ENCODE measurements at regions not wholly inside any gene's neighbourhood (a gene's known extent, or its start where the extent isn't known, plus 50 kb on each side); places are given as distances from the start of the nearest gene placed in this dataset.

GRCh38 chr10:104505521-104506042 lies 135.5 kb upstream of the SORCS3 start:
- Histone ChIP-seq H3K9me3 (no peaks in the 10 kb centered on the region), H3K27ac (no peak overlapping the region), H3K4me1 (peaks cover 5% of the 10 kb centered on the region), H3K4me3 (no peak overlapping the region), H3K27me3 (peaks cover 13% of the 10 kb centered on the region), H3K36me3 (no peaks in the 10 kb centered on the region)
- TF ChIP-seq POLR2A (IDR thresholded peaks at IDR 0.05) = no peak
- 79% methylated on average over 3 of the region's 3 CpGs for WGBS
- DNase-seq (ENCODE audit: low spot score in 2 of 2) = no peak

GRCh38 chr10:104509981-104510380 lies 131.1 kb upstream of the SORCS3 start:
- WGBS = 58% methylated on average over 3 of the region's 3 CpGs
- no peaks in the 10 kb centered on the region for H3K4me1 ChIP-seq
- DNase-seq (ENCODE audit: low spot score in 2 of 2) = no peak
- no peak overlapping the region for H3K27ac ChIP-seq
- no peaks in the 10 kb centered on the region for H3K36me3 ChIP-seq
- H3K27me3 ChIP-seq = peaks cover 13% of the 10 kb centered on the region
- no peak for TF ChIP-seq CTCF (IDR thresholded peaks at IDR 0.05)
- TF ChIP-seq POLR2AphosphoS5 (IDR thresholded peaks at IDR 0.05) = no peak
- TF ChIP-seq POLR2A (IDR thresholded peaks at IDR 0.05) = no peak
- no peak for TF ChIP-seq EP300 (IDR thresholded peaks at IDR 0.05)
- H3K4me3 ChIP-seq = no peak overlapping the region
- H3K9me3 ChIP-seq = no peaks in the 10 kb centered on the region

- WGBS = 69% methylated on average over 2 of the region's 2 CpGs
- H3K36me3 ChIP-seq = no peaks in the 10 kb centered on the region
- peaks cover 13% of the 10 kb centered on the region for H3K27me3 ChIP-seq
- no peaks in the 10 kb centered on the region for H3K9me3 ChIP-seq
- H3K4me3 ChIP-seq = no peak overlapping the region
- no peak overlapping the region for H3K27ac ChIP-seq
- H3K4me1 ChIP-seq = no peaks in the 10 kb centered on the region
- no peak for TF ChIP-seq EP300 (IDR thresholded peaks at IDR 0.05)
- TF ChIP-seq CTCF (IDR thresholded peaks at IDR 0.05) = no peak
- no peak for TF ChIP-seq POLR2A (IDR thresholded peaks at IDR 0.05)
- no peak for TF ChIP-seq POLR2AphosphoS5 (IDR thresholded peaks at IDR 0.05)
- DNase-seq (ENCODE audit: low spot score in 2 of 2) = no peak
Observed at GRCh38 chr10:104510644-104511043, 130.4 kb upstream of the SORCS3 start.

- TF ChIP-seq POLR2A (IDR thresholded peaks at IDR 0.05) (no peak), EP300 (IDR thresholded peaks at IDR 0.05) (no peak), CTCF (IDR thresholded peaks at IDR 0.05) (no peak), POLR2AphosphoS5 (IDR thresholded peaks at IDR 0.05) (no peak)
- Histone ChIP-seq H3K27ac (no peak overlapping the region), H3K36me3 (no peaks in the 10 kb centered on the region), H3K9me3 (no peaks in the 10 kb centered on the region), H3K27me3 (peaks cover 5% of the 10 kb centered on the region), H3K4me3 (no peak overlapping the region), H3K4me1 (no peaks in the 10 kb centered on the region)
- WGBS = 59% methylated on average over 8 of the region's 8 CpGs
- DNase-seq (ENCODE audit: low spot score in 2 of 2) = no peak
Observed at GRCh38 chr10:104512800-104513199, 128.3 kb upstream of the SORCS3 start.

- Histone ChIP-seq H3K36me3 (no peaks in the 10 kb centered on the region), H3K27ac (no peak overlapping the region), H3K9me3 (no peaks in the 10 kb centered on the region), H3K27me3 (peaks cover 3% of the 10 kb centered on the region), H3K4me1 (no peaks in the 10 kb centered on the region), H3K4me3 (no peak overlapping the region)
- no peak for TF ChIP-seq POLR2A (IDR thresholded peaks at IDR 0.05)
- TF ChIP-seq POLR2AphosphoS5 (IDR thresholded peaks at IDR 0.05) = no peak
- no peak for TF ChIP-seq EP300 (IDR thresholded peaks at IDR 0.05)
- no peak for TF ChIP-seq CTCF (IDR thresholded peaks at IDR 0.05)
- no peak for DNase-seq (ENCODE audit: low spot score in 2 of 2)
- 33% methylated on average over 2 of the region's 2 CpGs for WGBS
Observed at GRCh38 chr10:104515678-104516199, 125.4 kb upstream of the SORCS3 start.

GRCh38 chr10:104516986-104517385 lies 124.1 kb upstream of the SORCS3 start:
- no peak for TF ChIP-seq CTCF (IDR thresholded peaks at IDR 0.05)
- TF ChIP-seq POLR2AphosphoS5 (IDR thresholded peaks at IDR 0.05) = no peak
- TF ChIP-seq POLR2A (IDR thresholded peaks at IDR 0.05) = no peak
- TF ChIP-seq EP300 (IDR thresholded peaks at IDR 0.05) = no peak
- no peaks in the 10 kb centered on the region for H3K4me1 ChIP-seq
- WGBS = 66% methylated on average over 2 of the region's 2 CpGs

More at GRCh38 chr10:104516986-104517385, 124.1 kb upstream of the SORCS3 start:
- Histone ChIP-seq H3K9me3 (no peaks in the 10 kb centered on the region), H3K27ac (no peak overlapping the region), H3K27me3 (peaks cover 3% of the 10 kb centered on the region), H3K4me3 (no peak overlapping the region), H3K36me3 (no peaks in the 10 kb centered on the region)
- no peak for DNase-seq (ENCODE audit: low spot score in 2 of 2)
